Activated CD4-positive, CD25-positive, alpha-beta regulatory T cell treated with anti-CD3 and anti-CD28 coated beads, Interleukin-2, amount 50 U/mL, for 24 hours (primary cell): ENCODE measurements at regions not wholly inside any gene's neighbourhood (a gene's known extent, or its start where the extent isn't known, plus 50 kb on each side); places are given as distances from the start of the nearest gene placed in this dataset.

Source experiments
- ATAC-seq, 2 donors: fragments of 150-1000 bp; cut with Tn5 transposase; one replicate each; pipeline ENCODE4 v1.10.0; 2021; ENCODE audit warnings: mild to moderate bottlenecking in 1 of 2, moderate library complexity in 1 of 2

- no peak for ATAC-seq
These were observed 50.3 kb upstream of the GADD45G start for GRCh38 chr9:89554307-89555035.

- ATAC-seq: no peak
These were observed 51.3 kb upstream of the GADD45G start for GRCh38 chr9:89553451-89554010.

- no peak for ATAC-seq
These were observed 52.5 kb upstream of the SEMA4D start for GRCh38 chr9:89550346-89550927.

GRCh38 chr9:89549031-89549644 is 51.2 kb upstream of the SEMA4D start:
- ATAC-seq: peak; percentile 94 to 98

- ATAC-seq: no peak
These were observed 50.2 kb upstream of the SEMA4D start for GRCh38 chr9:89548071-89548638.
